Vagina (tissue), 2 donors: ENCODE measurements at regions not wholly inside any gene's neighbourhood (a gene's known extent, or its start where the extent isn't known, plus 50 kb on each side); places are given as distances from the start of the nearest gene placed in this dataset.

Source experiments
- POLR2AphosphoS5 ChIP-seq, 2 donors: sonication (generic); formaldehyde crosslinking; IDR thresholded peaks; one replicate each; pipeline ENCODE4 v1.9.0; 2017; ENCODE audit warnings: antibody characterized with exemption in 2 of 2, mild to moderate bottlenecking in 2 of 2, low read depth in 1 of 2; ENCODE audit not compliant: insufficient read depth in 1 of 2
- TF ChIP-seq, protein P1 (sequence below), 3 experiments: fragments of 450-650 bp in 2 of 3; fragments of 200-600 bp in 1 of 3; sonication (generic) in 1 of 3; IDR thresholded peaks; one replicate each; pipeline ENCODE4 v1.5.1; 2017 to 2019; ENCODE audit warnings: antibody characterized with exemption in 3 of 3, mild to moderate bottlenecking in 2 of 3, moderate library complexity in 2 of 3

DNA sequence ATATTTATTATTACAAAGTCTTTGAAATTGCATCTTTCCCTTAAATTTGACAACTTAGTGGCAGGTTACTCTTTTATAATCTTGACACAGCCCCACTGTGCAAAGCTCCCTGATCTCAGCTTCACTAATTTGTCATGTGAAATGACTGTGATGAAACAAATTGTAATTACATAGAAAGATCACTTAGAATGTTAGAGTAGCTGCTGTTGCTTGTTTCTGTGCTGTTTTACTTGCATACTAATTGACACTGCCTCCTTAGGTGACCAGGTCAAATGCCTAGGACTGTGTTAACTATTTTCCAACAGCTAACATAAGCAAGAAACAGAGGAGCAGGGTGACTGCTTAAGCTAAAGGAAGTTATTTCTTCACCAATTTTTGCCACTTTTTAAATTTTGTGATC lies 211.3 kb downstream of the ZNF326 start:
- TF ChIP-seq, protein P1, sequence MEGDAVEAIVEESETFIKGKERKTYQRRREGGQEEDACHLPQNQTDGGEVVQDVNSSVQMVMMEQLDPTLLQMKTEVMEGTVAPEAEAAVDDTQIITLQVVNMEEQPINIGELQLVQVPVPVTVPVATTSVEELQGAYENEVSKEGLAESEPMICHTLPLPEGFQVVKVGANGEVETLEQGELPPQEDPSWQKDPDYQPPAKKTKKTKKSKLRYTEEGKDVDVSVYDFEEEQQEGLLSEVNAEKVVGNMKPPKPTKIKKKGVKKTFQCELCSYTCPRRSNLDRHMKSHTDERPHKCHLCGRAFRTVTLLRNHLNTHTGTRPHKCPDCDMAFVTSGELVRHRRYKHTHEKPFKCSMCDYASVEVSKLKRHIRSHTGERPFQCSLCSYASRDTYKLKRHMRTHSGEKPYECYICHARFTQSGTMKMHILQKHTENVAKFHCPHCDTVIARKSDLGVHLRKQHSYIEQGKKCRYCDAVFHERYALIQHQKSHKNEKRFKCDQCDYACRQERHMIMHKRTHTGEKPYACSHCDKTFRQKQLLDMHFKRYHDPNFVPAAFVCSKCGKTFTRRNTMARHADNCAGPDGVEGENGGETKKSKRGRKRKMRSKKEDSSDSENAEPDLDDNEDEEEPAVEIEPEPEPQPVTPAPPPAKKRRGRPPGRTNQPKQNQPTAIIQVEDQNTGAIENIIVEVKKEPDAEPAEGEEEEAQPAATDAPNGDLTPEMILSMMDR (IDR thresholded peaks at IDR 0.05) = no peak
- TF ChIP-seq POLR2AphosphoS5 (IDR thresholded peaks at IDR 0.05; ENCODE audit: insufficient read depth in 1 of 2, low read depth in 1 of 2) = no peak
